ENCODE measurements at regions not wholly inside any gene's neighbourhood (a gene's known extent, or its start where the extent isn't known, plus 50 kb on each side); places are given as distances from the start of the nearest gene placed in this dataset.
"Not testable (repeated sequence)": the region's sequence is repeated elsewhere in the genome, so short reads cannot be mapped to it uniquely, and the experiment has no call there.

- DNase-seq, result no peak
Measured at GRCh38 chr6:8958894-8959511, 523.7 kb upstream of the SLC35B3 start.

GRCh38 chr6:8953310-8953709 lies 518.0 kb upstream of the SLC35B3 start:
- no peak for DNase-seq

GRCh38 chr6:8948733-8949132 lies 513.4 kb upstream of the SLC35B3 start:
- DNase-seq, result no peak

GRCh38 chr6:8947900-8948299 lies 512.6 kb upstream of the SLC35B3 start:
- no peak for DNase-seq

GRCh38 chr6:8944548-8944947 lies 509.2 kb upstream of the SLC35B3 start:
- no peak for DNase-seq

- no peak for DNase-seq
Measured at GRCh38 chr6:8943073-8943472, 507.7 kb upstream of the SLC35B3 start.

- no peak for DNase-seq
Measured at GRCh38 chr6:8941577-8941976, 506.2 kb upstream of the SLC35B3 start.

GRCh38 chr6:8940356-8940755 lies 505.0 kb upstream of the SLC35B3 start:
- no peak for DNase-seq

- no peak for DNase-seq
Measured at GRCh38 chr6:8939615-8940014, 504.3 kb upstream of the SLC35B3 start.

- no peak for DNase-seq
Measured at GRCh38 chr6:8934318-8934717, 499.0 kb upstream of the SLC35B3 start.

GRCh38 chr6:8930009-8930408 lies 494.7 kb upstream of the SLC35B3 start:
- DNase-seq, result no peak

GRCh38 chr6:8920244-8920643 lies 484.9 kb upstream of the SLC35B3 start:
- DNase-seq, result not testable (repeated sequence)

GRCh38 chr6:8918196-8918595 lies 482.9 kb upstream of the SLC35B3 start:
- no peak for DNase-seq

- DNase-seq, result no peak
Measured at GRCh38 chr6:8914700-8915099, 479.4 kb upstream of the SLC35B3 start.

GRCh38 chr6:8908638-8909037 lies 473.3 kb upstream of the SLC35B3 start:
- no peak for DNase-seq

GRCh38 chr6:8906699-8907098 lies 471.4 kb upstream of the SLC35B3 start:
- no peak for DNase-seq

GRCh38 chr6:8905757-8906156 lies 470.4 kb upstream of the SLC35B3 start:
- DNase-seq, result no peak

GRCh38 chr6:8904754-8905153 lies 469.4 kb upstream of the SLC35B3 start:
- DNase-seq, result no peak

- no peak for DNase-seq
Measured at GRCh38 chr6:8900056-8900455, 464.7 kb upstream of the SLC35B3 start.

GRCh38 chr6:8889514-8889913 lies 454.2 kb upstream of the SLC35B3 start:
- no peak for DNase-seq

GRCh38 chr6:8888468-8888867 lies 453.1 kb upstream of the SLC35B3 start:
- DNase-seq, result peak; percentile 2

- DNase-seq, result no peak
Measured at GRCh38 chr6:8881663-8882062, 446.3 kb upstream of the SLC35B3 start.

- no peak for DNase-seq
Measured at GRCh38 chr6:8879334-8879733, 444.0 kb upstream of the SLC35B3 start.

- DNase-seq, result no peak
Measured at GRCh38 chr6:8875986-8876385, 440.6 kb upstream of the SLC35B3 start.

GRCh38 chr6:8872589-8872988 lies 437.2 kb upstream of the SLC35B3 start:
- no peak for DNase-seq

Data from fibroblast of skin of scalp (primary cell).